HepG2 (cell line): ENCODE measurements at regions not wholly inside any gene's neighbourhood (a gene's known extent, or its start where the extent isn't known, plus 50 kb on each side); places are given as distances from the start of the nearest gene placed in this dataset.

Experiments
- EEA1 ChIP-seq: sonication (generic); formaldehyde crosslinking; IDR thresholded peaks from 2 replicates; pipeline ENCODE4 v1.5.1; 2020; ENCODE audit warnings: mild to moderate bottlenecking, missing genetic modification reagents, borderline replicate concordance
- ZBTB7A ChIP-seq: sonication (generic); formaldehyde crosslinking; IDR thresholded peaks from 2 replicates; pipeline ENCODE4 v1.8.0; 2022; ENCODE audit warnings: mild to moderate bottlenecking, missing genetic modification reagents

DNA sequence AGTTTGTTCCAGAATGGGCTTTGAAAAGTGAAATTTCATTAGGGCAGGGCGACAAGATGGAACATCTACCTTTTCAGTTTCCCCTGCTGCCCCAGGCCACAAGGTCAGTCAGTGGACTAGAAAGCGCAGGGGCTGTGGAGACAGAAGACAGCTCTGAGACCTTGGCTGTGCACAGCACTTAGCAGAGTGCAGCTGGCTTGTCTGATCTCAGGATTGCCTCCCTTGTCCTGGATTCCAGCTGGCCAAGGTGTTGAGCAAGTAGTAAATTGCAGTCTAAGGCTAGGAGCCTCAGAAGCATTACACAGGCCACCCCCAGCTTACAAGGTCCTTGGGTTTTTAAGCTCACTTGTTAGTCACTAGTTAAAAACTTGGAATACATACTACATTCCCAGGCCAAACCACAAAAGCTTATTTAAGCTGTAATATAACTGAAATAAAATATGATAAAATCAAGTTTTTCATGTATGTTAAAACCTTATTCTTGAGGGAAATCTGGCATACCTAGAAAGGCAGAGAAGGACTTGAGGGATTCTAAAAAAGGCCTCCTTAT, 67.3 kb upstream of the NPY start:
- no peak for TF ChIP-seq ZBTB7A (CRISPR knock-in tag)
- no peak for TF ChIP-seq EEA1 (CRISPR knock-in tag)
